Ishikawa (cell line): ENCODE measurements at regions not wholly inside any gene's neighbourhood (a gene's known extent, or its start where the extent isn't known, plus 50 kb on each side); places are given as distances from the start of the nearest gene placed in this dataset.

Experiments used
- CEBPB ChIP-seq: IDR thresholded peaks from 2 replicates; pipeline ENCODE4 v1.6.1; 2012
- CREB1 ChIP-seq: IDR thresholded peaks from 2 replicates; pipeline ENCODE4 v1.6.1; 2012; ENCODE audit warnings: low read depth
- EGR1 ChIP-seq: IDR thresholded peaks from 2 replicates; pipeline ENCODE4 v1.6.1; 2012
- EP300 ChIP-seq: IDR thresholded peaks from 2 replicates; pipeline ENCODE4 v1.6.1; 2012; ENCODE audit warnings: borderline replicate concordance
- FOXM1 ChIP-seq: IDR thresholded peaks from 2 replicates; pipeline ENCODE4 v1.6.1; 2012; ENCODE audit warnings: low read depth, borderline replicate concordance
- MAX ChIP-seq: IDR thresholded peaks from 2 replicates; pipeline ENCODE4 v1.6.1; 2012
- NFIC ChIP-seq: IDR thresholded peaks from 2 replicates; pipeline ENCODE4 v1.6.1; 2012
- RAD21 ChIP-seq: IDR thresholded peaks from 2 replicates; pipeline ENCODE4 v1.6.1; 2012; ENCODE audit warnings: low read depth
- REST ChIP-seq: IDR thresholded peaks from 2 replicates; pipeline ENCODE4 v1.6.1; 2012; ENCODE audit warnings: low read depth, mild to moderate bottlenecking
- TAF1 ChIP-seq: IDR thresholded peaks from 2 replicates; pipeline ENCODE4 v1.6.1; 2012; ENCODE audit warnings: low read depth, mild to moderate bottlenecking
- TEAD4 ChIP-seq: IDR thresholded peaks from 2 replicates; pipeline ENCODE4 v1.6.1; 2012
- USF1 ChIP-seq: IDR thresholded peaks from 2 replicates; pipeline ENCODE4 v1.6.1; 2012
- YY1 ChIP-seq: IDR thresholded peaks from 2 replicates; pipeline ENCODE4 v1.6.1; 2012; ENCODE audit warnings: low read depth
- ZBTB7A ChIP-seq: IDR thresholded peaks from 2 replicates; pipeline ENCODE4 v1.6.1; 2012; ENCODE audit warnings: low read depth

GRCh38 chr10:3647074-3647473 lies 137.9 kb downstream of the KLF6 start:
- TF ChIP-seq TEAD4: no peak
- TF ChIP-seq CREB1: no peak
- no peak for TF ChIP-seq TAF1

GRCh38 chr10:3645406-3645805 lies 139.6 kb downstream of the KLF6 start:
- TF ChIP-seq REST: no peak

- no peak for TF ChIP-seq EP300
- TF ChIP-seq TEAD4: no peak
- no peak for TF ChIP-seq USF1
- no peak for TF ChIP-seq EGR1
- no peak for TF ChIP-seq TAF1
These were observed 144.2 kb downstream of the KLF6 start for GRCh38 chr10:3640816-3641215.

GRCh38 chr10:3639546-3639945 lies 145.5 kb downstream of the KLF6 start:
- TF ChIP-seq YY1: no peak
- TF ChIP-seq EP300: no peak
- TF ChIP-seq EGR1: no peak
- TF ChIP-seq CEBPB: no peak

- TF ChIP-seq FOXM1: no peak
- TF ChIP-seq TAF1: no peak
These were observed 148.4 kb downstream of the KLF6 start for GRCh38 chr10:3636356-3637181.

GRCh38 chr10:3635697-3636096 lies 149.3 kb downstream of the KLF6 start:
- TF ChIP-seq EP300: no peak

- TF ChIP-seq EP300: no peak
- no peak for TF ChIP-seq TEAD4
- TF ChIP-seq ZBTB7A: no peak
These were observed 149.8 kb downstream of the KLF6 start for GRCh38 chr10:3635211-3635671.

- TF ChIP-seq ZBTB7A: no peak
- TF ChIP-seq CREB1: no peak
- no peak for TF ChIP-seq YY1
- no peak for TF ChIP-seq MAX
- no peak for TF ChIP-seq REST
- TF ChIP-seq RAD21: no peak
- TF ChIP-seq EP300: no peak
- no peak for TF ChIP-seq NFIC
- no peak for TF ChIP-seq TEAD4
These were observed 153.2 kb downstream of the KLF6 start for GRCh38 chr10:3631701-3632330.
